ENCODE measurements at regions not wholly inside any gene's neighbourhood (a gene's known extent, or its start where the extent isn't known, plus 50 kb on each side); places are given as distances from the start of the nearest gene placed in this dataset.

- Histone ChIP-seq H3K27ac (ENCODE audit: low read depth, low read length, severe bottlenecking) (no peak overlapping the region), H3K4me3 (ENCODE audit: extremely low read depth, insufficient read depth, low read length, poor library complexity, severe bottlenecking) (no peak overlapping the region), H3K36me3 (ENCODE audit: control insufficient read depth, insufficient read depth, low read length) (no peaks in the 10 kb centered on the region), H3K9me3 (ENCODE audit: control insufficient read depth, low read length) (no peaks in the 10 kb centered on the region), H3K4me1 (ENCODE audit: control insufficient read depth, insufficient read depth, low read length, poor library complexity, severe bottlenecking) (no peaks in the 10 kb centered on the region)
- 100% methylated on average over 1 of the region's 2 CpGs; no CpG with 5 or more reads in 1 of the 2 experiments for WGBS, 2 experiments (ENCODE audit: insufficient coverage in 2 of 2)
Measured at GRCh38 chr20:11077226-11077625, 403.4 kb upstream of the JAG1 start.

- no peaks in the 10 kb centered on the region for H3K9me3 ChIP-seq (ENCODE audit: control insufficient read depth, low read length)
- no peaks in the 10 kb centered on the region for H3K4me1 ChIP-seq (ENCODE audit: control insufficient read depth, insufficient read depth, low read length, poor library complexity, severe bottlenecking)
- no peak overlapping the region for H3K4me3 ChIP-seq (ENCODE audit: extremely low read depth, insufficient read depth, low read length, poor library complexity, severe bottlenecking)
- 100% methylated on average over 1 to 2 of the region's 3 CpGs for WGBS, 2 experiments (ENCODE audit: insufficient coverage in 2 of 2)
- no peaks in the 10 kb centered on the region for H3K36me3 ChIP-seq (ENCODE audit: control insufficient read depth, insufficient read depth, low read length)
- H3K27ac ChIP-seq (ENCODE audit: low read depth, low read length, severe bottlenecking): no peak overlapping the region
Measured at GRCh38 chr20:11080010-11080409, 406.2 kb upstream of the JAG1 start.

- Histone ChIP-seq H3K4me3 (ENCODE audit: extremely low read depth, insufficient read depth, low read length, poor library complexity, severe bottlenecking) (no peak overlapping the region), H3K9me3 (ENCODE audit: control insufficient read depth, low read length) (no peaks in the 10 kb centered on the region), H3K27ac (ENCODE audit: low read depth, low read length, severe bottlenecking) (no peak overlapping the region), H3K36me3 (ENCODE audit: control insufficient read depth, insufficient read depth, low read length) (no peaks in the 10 kb centered on the region), H3K4me1 (ENCODE audit: control insufficient read depth, insufficient read depth, low read length, poor library complexity, severe bottlenecking) (no peaks in the 10 kb centered on the region)
- 87 to 95% methylated on average over 4 of the region's 8 CpGs for WGBS, 2 experiments (ENCODE audit: insufficient coverage in 2 of 2)
Measured at GRCh38 chr20:11080781-11081377, 407.1 kb upstream of the JAG1 start.

GRCh38 chr20:11083841-11084240, 410.0 kb upstream of the JAG1 start:
- Histone ChIP-seq H3K9me3 (ENCODE audit: control insufficient read depth, low read length) (no peaks in the 10 kb centered on the region), H3K4me1 (ENCODE audit: control insufficient read depth, insufficient read depth, low read length, poor library complexity, severe bottlenecking) (no peaks in the 10 kb centered on the region), H3K4me3 (ENCODE audit: extremely low read depth, insufficient read depth, low read length, poor library complexity, severe bottlenecking) (no peak overlapping the region), H3K36me3 (ENCODE audit: control insufficient read depth, insufficient read depth, low read length) (no peaks in the 10 kb centered on the region), H3K27ac (ENCODE audit: low read depth, low read length, severe bottlenecking) (no peak overlapping the region)
- WGBS, 2 experiments (ENCODE audit: insufficient coverage in 2 of 2): 100% methylated on average over 1 of the region's 2 CpGs; no CpG with 5 or more reads in 1 of the 2 experiments

GRCh38 chr20:11084508-11084907, 410.7 kb upstream of the JAG1 start:
- Histone ChIP-seq H3K9me3 (ENCODE audit: control insufficient read depth, low read length) (no peaks in the 10 kb centered on the region), H3K36me3 (ENCODE audit: control insufficient read depth, insufficient read depth, low read length) (no peaks in the 10 kb centered on the region), H3K4me3 (ENCODE audit: extremely low read depth, insufficient read depth, low read length, poor library complexity, severe bottlenecking) (no peak overlapping the region), H3K27ac (ENCODE audit: low read depth, low read length, severe bottlenecking) (no peak overlapping the region), H3K4me1 (ENCODE audit: control insufficient read depth, insufficient read depth, low read length, poor library complexity, severe bottlenecking) (no peaks in the 10 kb centered on the region)

- 71 to 80% methylated on average over 4 to 5 of the region's 5 CpGs for WGBS, 2 experiments (ENCODE audit: insufficient coverage in 2 of 2)
Measured at GRCh38 chr20:11086970-11087369, 413.2 kb upstream of the JAG1 start.

GRCh38 chr20:11090751-11091150, 417.0 kb upstream of the JAG1 start:
- Histone ChIP-seq H3K4me1 (ENCODE audit: control insufficient read depth, insufficient read depth, low read length, poor library complexity, severe bottlenecking) (no peaks in the 10 kb centered on the region), H3K4me3 (ENCODE audit: extremely low read depth, insufficient read depth, low read length, poor library complexity, severe bottlenecking) (no peak overlapping the region), H3K9me3 (ENCODE audit: control insufficient read depth, low read length) (no peaks in the 10 kb centered on the region), H3K36me3 (ENCODE audit: control insufficient read depth, insufficient read depth, low read length) (no peaks in the 10 kb centered on the region), H3K27ac (ENCODE audit: low read depth, low read length, severe bottlenecking) (no peak overlapping the region)
- WGBS, 2 experiments (ENCODE audit: insufficient coverage in 2 of 2): 92 to 100% methylated on average over 1 of the region's 1 CpG

More at GRCh38 chr20:11086970-11087369, 413.2 kb upstream of the JAG1 start:
- H3K4me1 ChIP-seq (ENCODE audit: control insufficient read depth, insufficient read depth, low read length, poor library complexity, severe bottlenecking): no peaks in the 10 kb centered on the region
- H3K4me3 ChIP-seq (ENCODE audit: extremely low read depth, insufficient read depth, low read length, poor library complexity, severe bottlenecking): no peak overlapping the region
- no peaks in the 10 kb centered on the region for H3K9me3 ChIP-seq (ENCODE audit: control insufficient read depth, low read length)
- no peak overlapping the region for H3K27ac ChIP-seq (ENCODE audit: low read depth, low read length, severe bottlenecking)
- H3K36me3 ChIP-seq (ENCODE audit: control insufficient read depth, insufficient read depth, low read length): no peaks in the 10 kb centered on the region

GRCh38 chr20:11091511-11091910, 417.7 kb upstream of the JAG1 start:
- Histone ChIP-seq H3K4me1 (ENCODE audit: control insufficient read depth, insufficient read depth, low read length, poor library complexity, severe bottlenecking) (no peaks in the 10 kb centered on the region), H3K36me3 (ENCODE audit: control insufficient read depth, insufficient read depth, low read length) (no peaks in the 10 kb centered on the region), H3K4me3 (ENCODE audit: extremely low read depth, insufficient read depth, low read length, poor library complexity, severe bottlenecking) (no peak overlapping the region), H3K9me3 (ENCODE audit: control insufficient read depth, low read length) (no peaks in the 10 kb centered on the region), H3K27ac (ENCODE audit: low read depth, low read length, severe bottlenecking) (no peak overlapping the region)
- WGBS, 2 experiments (ENCODE audit: insufficient coverage in 2 of 2): 80 to 100% methylated on average over 1 of the region's 1 CpG

GRCh38 chr20:11092151-11092550, 418.4 kb upstream of the JAG1 start:
- Histone ChIP-seq H3K27ac (ENCODE audit: low read depth, low read length, severe bottlenecking) (no peak overlapping the region), H3K36me3 (ENCODE audit: control insufficient read depth, insufficient read depth, low read length) (no peaks in the 10 kb centered on the region), H3K4me1 (ENCODE audit: control insufficient read depth, insufficient read depth, low read length, poor library complexity, severe bottlenecking) (no peaks in the 10 kb centered on the region), H3K9me3 (ENCODE audit: control insufficient read depth, low read length) (no peaks in the 10 kb centered on the region), H3K4me3 (ENCODE audit: extremely low read depth, insufficient read depth, low read length, poor library complexity, severe bottlenecking) (no peak overlapping the region)
- WGBS, 2 experiments (ENCODE audit: insufficient coverage in 2 of 2): no CpG with 5 or more reads among the region's 1 CpG

- Histone ChIP-seq H3K9me3 (ENCODE audit: control insufficient read depth, low read length) (no peaks in the 10 kb centered on the region), H3K4me1 (ENCODE audit: control insufficient read depth, insufficient read depth, low read length, poor library complexity, severe bottlenecking) (no peaks in the 10 kb centered on the region), H3K27ac (ENCODE audit: low read depth, low read length, severe bottlenecking) (no peak overlapping the region), H3K36me3 (ENCODE audit: control insufficient read depth, insufficient read depth, low read length) (no peaks in the 10 kb centered on the region), H3K4me3 (ENCODE audit: extremely low read depth, insufficient read depth, low read length, poor library complexity, severe bottlenecking) (no peak overlapping the region)
- no CpG with 5 or more reads among the region's 1 CpG for WGBS, 2 experiments (ENCODE audit: insufficient coverage in 2 of 2)
Measured at GRCh38 chr20:11094196-11094595, 420.4 kb upstream of the JAG1 start.

GRCh38 chr20:11094711-11095110, 420.9 kb upstream of the JAG1 start:
- no peaks in the 10 kb centered on the region for H3K36me3 ChIP-seq (ENCODE audit: control insufficient read depth, insufficient read depth, low read length)
- H3K9me3 ChIP-seq (ENCODE audit: control insufficient read depth, low read length): no peaks in the 10 kb centered on the region
- H3K27ac ChIP-seq (ENCODE audit: low read depth, low read length, severe bottlenecking): no peak overlapping the region
- no peak overlapping the region for H3K4me3 ChIP-seq (ENCODE audit: extremely low read depth, insufficient read depth, low read length, poor library complexity, severe bottlenecking)
- no CpG with 5 or more reads among the region's 2 CpGs for WGBS, 2 experiments (ENCODE audit: insufficient coverage in 2 of 2)
- no peaks in the 10 kb centered on the region for H3K4me1 ChIP-seq (ENCODE audit: control insufficient read depth, insufficient read depth, low read length, poor library complexity, severe bottlenecking)

Measured in mesodermal cell (in vitro differentiated cells).